22Rv1 (cell line): ENCODE measurements at regions not wholly inside any gene's neighbourhood (a gene's known extent, or its start where the extent isn't known, plus 50 kb on each side); places are given as distances from the start of the nearest gene placed in this dataset.
"Not testable (repeated sequence)": the region's sequence is repeated elsewhere in the genome, so short reads cannot be mapped to it uniquely, and the experiment has no call there.

ENCODE experiments used
- H3K27ac ChIP-seq: fragments of 450-650 bp; 2 replicates; pipeline ENCODE4 v1.5.1; 2017
- CTCF ChIP-seq: fragments of 450-650 bp; IDR thresholded peaks from 2 replicates; pipeline ENCODE4 v1.5.1; 2017; ENCODE audit warnings: mild to moderate bottlenecking
- ZFX ChIP-seq: fragments of 450-650 bp; IDR thresholded peaks from 2 replicates; pipeline ENCODE4 v1.6.1; 2017; ENCODE audit warnings: antibody characterized with exemption, borderline replicate concordance

GRCh38 chr1:174105086-174105485 lies 54.2 kb upstream of the RABGAP1L start:
- no peak for TF ChIP-seq CTCF
- TF ChIP-seq ZFX, result no peak
- no peak overlapping the region for H3K27ac ChIP-seq

- no peak for TF ChIP-seq CTCF
- no peak for TF ChIP-seq ZFX
- H3K27ac ChIP-seq, result no peak overlapping the region
Measured at GRCh38 chr1:174103766-174104165, 55.6 kb upstream of the RABGAP1L start.

GRCh38 chr1:174101976-174102375 lies 57.3 kb upstream of the RABGAP1L start:
- H3K27ac ChIP-seq, result not testable (repeated sequence)

- no peak overlapping the region for H3K27ac ChIP-seq
- TF ChIP-seq CTCF (no peak), ZFX (no peak)
Measured at GRCh38 chr1:174097426-174097825, 61.9 kb upstream of the RABGAP1L start.

- H3K27ac ChIP-seq, result not testable (repeated sequence)
- TF ChIP-seq CTCF, result 0 out of 2 replicates have a peak, but pooled peaks have one; percentile 9
Measured at GRCh38 chr1:174093789-174094188, 65.5 kb upstream of the RABGAP1L start.

- H3K27ac ChIP-seq, result no peak overlapping the region
- TF ChIP-seq ZFX (no peak), CTCF (no peak)
Measured at GRCh38 chr1:174090471-174090870, 68.3 kb upstream of the RC3H1 start.

- no peak overlapping the region for H3K27ac ChIP-seq
- no peak for TF ChIP-seq ZFX
- TF ChIP-seq CTCF, result no peak
Measured at GRCh38 chr1:174080819-174081218, 58.7 kb upstream of the RC3H1 start.

GRCh38 chr1:174079796-174080195 lies 57.6 kb upstream of the RC3H1 start:
- TF ChIP-seq CTCF, result no peak
- no peak for TF ChIP-seq ZFX
- no peak overlapping the region for H3K27ac ChIP-seq

GRCh38 chr1:174078916-174079315 lies 56.8 kb upstream of the RC3H1 start:
- not testable (repeated sequence) for H3K27ac ChIP-seq
